ENCODE measurements at regions not wholly inside any gene's neighbourhood (a gene's known extent, or its start where the extent isn't known, plus 50 kb on each side); places are given as distances from the start of the nearest gene placed in this dataset.

DNA sequence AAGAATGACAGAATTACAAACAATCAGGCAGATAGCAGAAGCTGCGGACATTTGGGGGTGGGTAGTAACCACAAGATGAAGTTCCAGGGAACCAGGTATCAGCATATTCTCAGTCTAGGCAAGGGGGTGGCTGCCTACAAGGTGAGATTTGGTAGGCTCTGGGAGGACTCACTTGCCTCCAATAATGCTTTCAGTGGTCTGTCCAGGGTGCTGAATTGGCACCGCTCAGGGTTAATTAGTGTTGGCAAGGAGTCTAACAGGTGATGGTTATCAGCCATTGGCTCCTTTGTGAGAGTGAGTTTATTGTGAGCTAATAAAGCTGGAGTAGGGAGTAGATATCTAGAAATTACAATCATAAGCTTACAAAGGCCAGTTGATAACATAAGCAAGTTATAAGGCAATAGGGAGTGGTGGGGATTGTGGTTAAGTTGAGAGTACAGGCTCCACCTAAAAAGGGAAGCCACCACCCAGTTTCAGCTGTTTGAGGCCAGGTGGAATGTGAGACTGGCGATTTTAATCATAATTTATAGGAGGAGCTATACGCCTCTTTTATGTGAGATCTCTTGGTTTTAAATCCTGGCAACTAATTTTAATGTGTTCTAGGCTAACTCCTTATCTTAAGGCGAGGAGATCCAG is 320.5 kb downstream of the MIAT start:
- Mint-ChIP-seq H3K36me3 (ENCODE audit: low read depth) (no peaks in the 10 kb centered on the region), H3K4me1 (ENCODE audit: low read depth) (no peaks in the 10 kb centered on the region), H3K9me3 (no peaks in the 10 kb centered on the region), H3K27ac (no peak overlapping the region), H3K4me3 (no peak overlapping the region), H3K27me3 (ENCODE audit: low read depth) (peaks cover 3% of the 10 kb centered on the region)
- intact Hi-C loops (cut with micrococcal nuclease) = no loop called here
- no peak for DNase-seq
- CTCF ChIA-PET = no interaction called here

DNA sequence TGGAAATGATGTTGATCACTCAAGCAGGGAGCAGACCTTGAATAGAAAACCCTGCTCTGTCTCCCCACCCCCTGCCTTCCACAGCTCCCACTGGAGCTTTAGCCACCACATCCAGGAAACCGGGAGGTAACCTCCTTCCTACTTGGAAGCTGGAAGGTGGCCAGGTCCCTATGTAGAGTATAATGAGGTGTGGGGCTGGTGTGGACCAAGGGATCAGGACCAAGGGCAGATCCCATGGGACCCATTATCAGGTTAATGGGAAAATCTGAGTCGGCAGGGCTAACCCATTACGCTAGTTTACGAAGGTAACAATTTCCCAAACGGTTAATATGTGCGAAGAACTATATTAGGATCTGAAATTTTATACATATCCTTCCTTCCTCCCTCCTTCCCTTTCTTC is 321.9 kb downstream of the MIAT start:
- Mint-ChIP-seq H3K27me3 (ENCODE audit: low read depth) (peaks cover 3% of the 10 kb centered on the region), H3K36me3 (ENCODE audit: low read depth) (no peaks in the 10 kb centered on the region), H3K9me3 (no peaks in the 10 kb centered on the region), H3K4me3 (no peak overlapping the region), H3K27ac (no peak overlapping the region), H3K4me1 (ENCODE audit: low read depth) (no peaks in the 10 kb centered on the region)
- CTCF ChIA-PET = no interaction called here
- DNase-seq = no peak
- intact Hi-C loops (cut with micrococcal nuclease) = no loop called here

DNA sequence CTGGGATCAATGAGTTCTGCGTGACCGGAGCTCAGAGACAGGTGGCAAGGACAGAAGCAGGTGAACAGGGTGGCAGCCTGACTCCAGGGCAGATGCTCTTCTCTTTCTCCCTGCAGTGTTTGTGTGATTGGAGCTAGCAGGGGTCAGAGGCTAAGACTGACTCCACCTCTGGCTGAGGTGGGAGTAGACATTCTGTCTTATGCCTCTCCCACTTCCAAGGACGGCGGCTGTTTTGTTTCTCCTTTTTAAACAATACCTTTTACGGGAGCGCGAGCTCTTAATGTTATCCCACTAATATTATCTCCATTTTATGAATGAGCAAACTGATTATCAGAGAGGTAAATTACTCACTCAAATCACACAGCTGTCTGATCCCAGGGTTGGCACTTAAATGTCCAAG is 323.7 kb downstream of the MIAT start:
- Mint-ChIP-seq H3K36me3 (ENCODE audit: low read depth) (no peaks in the 10 kb centered on the region), H3K4me1 (ENCODE audit: low read depth) (no peaks in the 10 kb centered on the region)
- CTCF ChIA-PET = no interaction called here

DNA sequence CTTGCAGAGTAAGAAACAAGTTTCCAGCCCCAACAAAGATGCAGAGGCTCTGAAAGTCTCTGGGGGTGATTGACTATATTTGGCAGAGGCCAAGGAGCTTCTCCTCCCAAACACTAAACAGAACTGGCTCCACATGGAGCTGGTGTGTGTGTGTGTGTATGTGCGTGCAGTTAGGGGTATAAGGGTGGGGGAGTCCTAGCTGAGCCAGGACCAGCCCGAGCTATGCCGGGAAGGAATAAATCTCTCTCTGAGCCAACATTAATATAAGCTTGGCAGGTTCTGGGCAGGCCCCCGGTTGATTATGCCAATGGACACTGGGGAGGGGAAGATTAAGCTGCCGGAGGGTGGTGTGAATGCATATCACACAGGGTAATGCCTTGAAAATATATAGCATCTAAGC is 324.2 kb downstream of the MIAT start:
- intact Hi-C loops (cut with micrococcal nuclease) = no loop called here
- no peaks in the 10 kb centered on the region for H3K9me3 Mint-ChIP-seq
- no peaks in the 10 kb centered on the region for H3K36me3 Mint-ChIP-seq (ENCODE audit: low read depth)
- no peak overlapping the region for H3K27ac Mint-ChIP-seq
- DNase-seq = no peak
- no peaks in the 10 kb centered on the region for H3K4me1 Mint-ChIP-seq (ENCODE audit: low read depth)
- peaks cover 6% of the 10 kb centered on the region for H3K27me3 Mint-ChIP-seq (ENCODE audit: low read depth)
- no peak overlapping the region for H3K4me3 Mint-ChIP-seq
- CTCF ChIA-PET = no interaction called here

More for the DNA sequence above, 323.7 kb downstream of the MIAT start:
- intact Hi-C loops (cut with micrococcal nuclease) = no loop called here
- Mint-ChIP-seq H3K27ac (no peak overlapping the region), H3K4me3 (no peak overlapping the region), H3K27me3 (ENCODE audit: low read depth) (peaks cover 6% of the 10 kb centered on the region), H3K9me3 (no peaks in the 10 kb centered on the region)
- DNase-seq = no peak

DNA sequence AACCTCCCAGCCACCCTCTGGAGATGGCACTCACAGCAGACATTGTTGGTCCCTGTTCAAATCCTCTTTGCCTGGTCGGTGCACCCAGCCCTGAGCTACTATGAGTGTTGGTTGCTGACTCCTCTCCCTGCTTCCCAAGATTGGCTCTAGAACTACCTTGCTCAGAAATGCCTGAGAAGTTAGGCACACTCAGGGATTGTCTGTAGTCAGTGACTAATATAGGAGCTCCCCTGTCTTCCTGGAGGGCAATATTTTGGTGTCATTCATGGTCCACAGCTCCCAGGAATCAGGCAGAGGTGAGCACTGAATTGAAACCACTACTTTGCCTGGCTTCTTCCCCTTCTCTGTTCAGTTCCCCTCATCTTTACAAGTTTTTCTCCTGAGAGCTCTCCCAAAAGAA is 325.9 kb downstream of the MIAT start:
- H3K27me3 Mint-ChIP-seq (ENCODE audit: low read depth) = peaks cover 4% of the 10 kb centered on the region
- intact Hi-C loops (cut with micrococcal nuclease) = no loop called here
- H3K36me3 Mint-ChIP-seq (ENCODE audit: low read depth) = no peaks in the 10 kb centered on the region
- H3K4me3 Mint-ChIP-seq = no peak overlapping the region
- CTCF ChIA-PET = no interaction called here
- H3K27ac Mint-ChIP-seq = no peak overlapping the region
- no peak for DNase-seq
- no peaks in the 10 kb centered on the region for H3K9me3 Mint-ChIP-seq
- no peaks in the 10 kb centered on the region for H3K4me1 Mint-ChIP-seq (ENCODE audit: low read depth)

DNA sequence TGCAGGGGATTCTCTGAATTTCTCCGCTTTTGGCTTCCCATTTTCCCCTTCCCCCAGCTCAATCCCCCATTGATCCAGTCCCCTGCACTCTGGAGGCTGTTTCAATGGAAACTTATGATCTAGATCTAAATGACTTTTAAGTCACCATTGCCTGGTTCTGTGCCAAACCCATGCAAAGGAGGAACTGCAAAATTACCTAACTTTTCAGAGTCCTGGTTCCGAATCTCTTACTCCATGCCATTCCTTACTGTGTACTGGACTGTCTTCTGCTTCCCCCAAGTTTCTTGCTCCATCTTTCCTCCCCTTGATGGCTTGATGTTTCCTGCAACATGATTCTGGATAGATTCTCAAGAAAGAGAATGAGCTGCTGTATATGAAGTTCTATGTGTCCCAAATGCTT is 327.8 kb downstream of the MIAT start:
- CTCF ChIA-PET = no interaction called here
- peaks cover 4% of the 10 kb centered on the region for H3K27me3 Mint-ChIP-seq (ENCODE audit: low read depth)
- H3K9me3 Mint-ChIP-seq = no peaks in the 10 kb centered on the region
- H3K27ac Mint-ChIP-seq = no peak overlapping the region
- no peak for DNase-seq
- H3K4me3 Mint-ChIP-seq = no peak overlapping the region
- H3K36me3 Mint-ChIP-seq (ENCODE audit: low read depth) = no peaks in the 10 kb centered on the region
- no peaks in the 10 kb centered on the region for H3K4me1 Mint-ChIP-seq (ENCODE audit: low read depth)
- intact Hi-C loops (cut with micrococcal nuclease) = no loop called here

DNA sequence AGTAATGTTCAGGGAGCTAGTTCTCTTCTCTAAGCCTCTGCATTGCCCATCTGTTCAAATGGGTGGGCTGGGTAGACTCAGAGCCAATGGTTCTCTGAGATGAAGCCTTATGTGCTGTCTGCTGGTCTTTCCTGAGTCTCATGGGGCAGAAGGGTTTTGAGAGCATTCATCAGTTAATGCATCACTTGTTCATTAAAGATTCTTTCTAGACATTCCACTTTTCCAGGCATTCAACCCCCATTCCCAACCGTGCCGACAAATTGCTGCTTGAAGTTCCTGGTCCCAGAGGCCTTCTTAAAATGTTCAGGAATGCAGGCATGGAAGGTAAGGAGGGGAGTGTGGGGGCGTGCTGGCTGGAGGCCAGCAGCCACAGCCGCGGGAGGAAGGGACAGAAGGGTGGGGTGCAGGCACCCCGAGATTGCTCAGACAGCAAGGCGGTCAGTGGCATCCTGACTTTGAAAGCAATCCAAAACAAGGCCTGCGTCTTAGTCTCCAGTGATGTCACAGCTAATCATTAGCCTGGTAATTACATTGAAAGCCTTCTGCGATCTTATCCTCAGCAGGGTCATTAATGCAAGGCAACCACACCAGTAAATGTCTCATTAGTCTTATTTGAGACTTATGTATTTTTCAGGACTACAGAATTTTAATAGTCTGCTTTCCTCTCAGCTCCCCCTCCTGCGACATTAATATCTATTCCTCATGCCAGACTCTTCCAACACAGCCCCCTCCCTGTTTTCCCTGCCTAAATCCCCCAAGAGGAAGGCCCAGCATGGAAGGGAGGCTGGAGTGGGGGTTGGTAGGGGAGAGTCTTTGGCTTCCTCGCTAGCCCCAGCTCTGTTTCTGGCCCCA is 328.8 kb downstream of the MIAT start:
- H3K4me3 Mint-ChIP-seq = no peak overlapping the region
- DNase-seq = no peak
- CTCF ChIA-PET = no interaction called here
- H3K9me3 Mint-ChIP-seq = no peaks in the 10 kb centered on the region
- peaks cover 4% of the 10 kb centered on the region for H3K27me3 Mint-ChIP-seq (ENCODE audit: low read depth)
- no peaks in the 10 kb centered on the region for H3K36me3 Mint-ChIP-seq (ENCODE audit: low read depth)
- intact Hi-C loops (cut with micrococcal nuclease) = no loop called here
- no peaks in the 10 kb centered on the region for H3K4me1 Mint-ChIP-seq (ENCODE audit: low read depth)
- H3K27ac Mint-ChIP-seq = no peak overlapping the region

DNA sequence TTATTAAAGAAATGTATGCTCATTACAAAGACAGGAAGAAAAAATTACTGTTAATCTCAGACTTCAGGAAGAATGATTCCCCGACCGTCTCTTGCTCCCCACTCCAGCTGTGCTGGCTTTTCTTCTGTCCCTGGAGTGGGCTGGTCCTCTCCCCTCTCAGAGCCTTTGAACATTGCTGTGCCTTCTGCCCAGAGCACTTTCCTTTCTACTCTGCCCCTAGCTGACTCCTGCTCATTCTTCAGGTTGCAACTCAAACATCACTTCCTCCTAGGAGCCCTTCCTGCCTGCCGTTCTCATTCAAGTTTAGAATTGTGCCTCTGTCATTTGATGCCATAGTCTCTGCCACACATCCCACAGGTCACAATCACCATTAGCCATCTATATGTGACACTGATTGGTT is 329.5 kb downstream of the MIAT start:
- Mint-ChIP-seq H3K9me3 (no peaks in the 10 kb centered on the region), H3K4me1 (ENCODE audit: low read depth) (no peaks in the 10 kb centered on the region), H3K36me3 (ENCODE audit: low read depth) (no peaks in the 10 kb centered on the region), H3K4me3 (no peak overlapping the region), H3K27me3 (ENCODE audit: low read depth) (peaks cover 4% of the 10 kb centered on the region), H3K27ac (no peak overlapping the region)
- intact Hi-C loops (cut with micrococcal nuclease) = no loop called here
- DNase-seq = no peak
- CTCF ChIA-PET = no interaction called here

DNA sequence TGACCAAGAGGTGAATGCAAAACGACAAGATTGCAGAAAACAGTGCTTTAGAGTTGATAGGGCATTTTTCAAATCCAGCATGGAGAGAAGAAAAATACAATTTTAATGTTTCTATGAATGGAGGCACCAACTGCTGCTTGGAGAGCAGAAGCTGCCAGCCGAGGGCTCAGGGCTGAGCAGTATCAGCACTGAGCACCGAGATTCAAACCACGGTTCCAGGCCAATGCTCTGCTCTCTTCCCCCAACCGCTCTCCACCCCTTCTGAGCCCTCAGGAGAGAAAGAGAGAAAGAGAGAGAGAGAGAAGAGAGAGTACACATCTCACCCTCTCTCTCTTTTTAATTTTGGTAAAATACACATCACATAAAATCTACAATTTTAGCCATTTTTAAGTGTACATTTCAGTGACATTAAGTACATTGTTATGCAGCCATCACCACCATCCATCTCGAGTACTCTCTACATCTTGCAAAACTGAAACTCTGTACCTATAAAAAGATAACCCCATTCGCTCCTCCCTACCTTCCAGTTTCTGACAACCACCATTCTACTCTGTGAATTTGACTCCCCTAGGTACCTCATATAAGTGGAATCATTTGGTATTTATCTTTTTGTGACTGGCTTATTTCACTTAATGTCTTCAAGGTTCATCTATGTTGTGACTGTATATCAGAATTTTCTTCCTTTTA is 333.3 kb downstream of the MIAT start:
- no peaks in the 10 kb centered on the region for H3K9me3 Mint-ChIP-seq
- intact Hi-C loops (cut with micrococcal nuclease) = no loop called here
- no peak overlapping the region for H3K4me3 Mint-ChIP-seq
- no peaks in the 10 kb centered on the region for H3K4me1 Mint-ChIP-seq (ENCODE audit: low read depth)
- CTCF ChIA-PET = no interaction called here
- no peaks in the 10 kb centered on the region for H3K36me3 Mint-ChIP-seq (ENCODE audit: low read depth)
- H3K27ac Mint-ChIP-seq = no peak overlapping the region
- DNase-seq = no peak
- H3K27me3 Mint-ChIP-seq (ENCODE audit: low read depth) = no peaks in the 10 kb centered on the region

DNA sequence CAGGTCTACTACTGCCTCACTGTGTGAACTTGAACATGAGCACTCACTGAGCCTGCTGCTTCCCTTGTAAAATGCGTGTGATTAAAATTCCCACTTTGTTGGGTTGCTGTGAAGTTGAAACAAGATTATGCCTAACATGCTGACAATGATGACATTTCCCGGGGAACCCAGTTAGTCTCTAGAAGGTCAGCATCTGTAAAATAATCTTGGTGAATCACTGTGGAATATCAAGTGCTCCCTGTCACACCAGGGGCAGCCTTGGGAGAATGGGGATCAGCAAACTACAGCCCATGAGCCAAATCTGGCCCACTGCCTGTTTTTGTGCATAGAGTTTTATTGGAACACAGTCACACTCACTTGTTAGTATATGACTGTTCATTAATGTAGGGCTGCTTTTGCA is 335.2 kb downstream of the MIAT start:
- Mint-ChIP-seq H3K4me3 (no peak overlapping the region), H3K36me3 (ENCODE audit: low read depth) (no peaks in the 10 kb centered on the region), H3K27me3 (ENCODE audit: low read depth) (no peaks in the 10 kb centered on the region), H3K9me3 (no peaks in the 10 kb centered on the region), H3K4me1 (ENCODE audit: low read depth) (no peaks in the 10 kb centered on the region), H3K27ac (no peak overlapping the region)
- CTCF ChIA-PET = no interaction called here
- DNase-seq = no peak
- intact Hi-C loops (cut with micrococcal nuclease) = no loop called here

DNA sequence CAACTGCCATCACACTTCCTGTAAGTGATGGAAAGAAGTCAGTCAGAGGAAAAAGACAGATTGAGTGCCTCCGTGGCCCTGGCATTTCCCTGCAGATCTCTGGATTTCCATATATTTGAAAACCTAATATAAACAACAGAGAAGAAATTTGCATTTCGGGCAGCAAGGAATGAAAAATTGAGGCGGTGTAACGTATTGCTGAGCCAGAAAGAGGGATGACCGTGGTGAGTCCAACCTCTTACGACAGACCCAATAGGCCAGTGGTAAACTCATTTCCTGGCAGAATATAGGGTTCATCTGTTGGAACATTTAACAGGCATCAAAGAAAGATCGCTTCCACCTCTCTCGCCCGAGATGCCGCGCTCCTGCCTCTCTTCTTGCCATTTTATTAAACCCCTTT is 336.5 kb downstream of the MIAT start:
- DNase-seq = no peak
- H3K27ac Mint-ChIP-seq = no peak overlapping the region
- intact Hi-C loops (cut with micrococcal nuclease) = no loop called here
- H3K4me3 Mint-ChIP-seq = no peak overlapping the region
- H3K27me3 Mint-ChIP-seq (ENCODE audit: low read depth) = no peaks in the 10 kb centered on the region
- no peaks in the 10 kb centered on the region for H3K4me1 Mint-ChIP-seq (ENCODE audit: low read depth)
- no peaks in the 10 kb centered on the region for H3K9me3 Mint-ChIP-seq
- CTCF ChIA-PET = no interaction called here
- no peaks in the 10 kb centered on the region for H3K36me3 Mint-ChIP-seq (ENCODE audit: low read depth)

DNA sequence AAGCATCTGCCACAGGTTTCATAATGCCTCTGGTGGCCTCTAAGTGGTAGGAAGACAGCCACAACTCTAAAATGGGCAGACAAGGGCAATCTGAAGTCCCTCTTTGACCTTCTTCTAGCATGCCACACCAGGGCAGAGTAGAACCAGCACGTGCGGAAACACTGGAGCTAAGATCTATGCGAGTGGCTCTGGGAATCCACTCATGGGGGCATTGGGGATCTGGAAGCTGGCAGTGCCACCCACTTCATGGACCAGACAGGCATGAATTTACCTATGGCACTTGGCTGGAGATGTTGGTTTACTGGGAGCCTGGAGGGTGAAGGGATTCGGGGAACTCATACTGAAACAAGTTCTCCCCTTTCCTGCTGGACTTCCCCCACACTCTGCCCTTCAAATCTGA is 337.4 kb downstream of the MIAT start:
- DNase-seq = no peak
- intact Hi-C loops (cut with micrococcal nuclease) = no loop called here
- H3K27ac Mint-ChIP-seq = no peak overlapping the region
- H3K36me3 Mint-ChIP-seq (ENCODE audit: low read depth) = no peaks in the 10 kb centered on the region
- no peaks in the 10 kb centered on the region for H3K9me3 Mint-ChIP-seq
- no peaks in the 10 kb centered on the region for H3K4me1 Mint-ChIP-seq (ENCODE audit: low read depth)
- CTCF ChIA-PET = no interaction called here
- no peaks in the 10 kb centered on the region for H3K27me3 Mint-ChIP-seq (ENCODE audit: low read depth)
- no peak overlapping the region for H3K4me3 Mint-ChIP-seq

DNA sequence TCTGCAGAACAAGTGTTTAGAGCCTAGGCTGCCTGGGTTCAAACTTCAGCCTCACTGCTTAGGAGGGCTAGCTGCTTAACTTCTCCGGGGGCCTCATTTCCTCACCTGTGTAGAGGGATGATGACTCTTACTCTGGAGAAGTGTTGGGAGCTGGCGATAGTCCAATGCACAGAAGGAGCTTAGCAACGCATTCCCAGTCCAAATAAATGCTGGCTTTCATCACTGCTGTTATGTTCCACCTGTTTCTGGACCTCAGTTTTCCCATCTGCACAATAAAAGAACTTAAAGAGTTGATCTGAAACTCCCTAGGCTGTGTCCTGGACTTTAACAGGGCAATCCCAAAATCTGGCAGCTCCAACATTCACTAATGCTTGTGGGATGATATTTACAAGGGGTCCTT is 337.8 kb downstream of the MIAT start:
- Mint-ChIP-seq H3K27me3 (ENCODE audit: low read depth) (no peaks in the 10 kb centered on the region), H3K27ac (no peak overlapping the region), H3K4me3 (no peak overlapping the region), H3K36me3 (ENCODE audit: low read depth) (no peaks in the 10 kb centered on the region), H3K9me3 (no peaks in the 10 kb centered on the region), H3K4me1 (ENCODE audit: low read depth) (no peaks in the 10 kb centered on the region)
- no peak for DNase-seq
- intact Hi-C loops (cut with micrococcal nuclease) = no loop called here
- CTCF ChIA-PET = interaction anchor here (0.6 kb wide), 1 partner anchor 1074 kb away, joined by 3 read pairs; no protein-coding TSS in a partner anchor
